ENCODE measurements at regions not wholly inside any gene's neighbourhood (a gene's known extent, or its start where the extent isn't known, plus 50 kb on each side); places are given as distances from the start of the nearest gene placed in this dataset.

- Histone ChIP-seq H3K4me3 (replicated peaks in 1 of 3; ENCODE audit: low read depth in 2 of 3, low read length in 3 of 3) (no peak overlapping the region), H2AFZ (ENCODE audit: insufficient read depth, low read depth, low read length, poor library complexity, severe bottlenecking) (no peak overlapping the region), H3K4me2 (replicated peaks; ENCODE audit: extremely low read depth, low read length, poor library complexity, severe bottlenecking) (no peak overlapping the region), H3K27ac (ENCODE audit: low read depth in 1 of 2, low read length in 2 of 2) (no peak overlapping the region), H3K36me3 (replicated peaks in 1 of 2; ENCODE audit: control insufficient read depth in 1 of 2, insufficient read depth in 2 of 2, low read length in 2 of 2) (no peaks in the 10 kb centered on the region), H3K9me3 (replicated peaks in 1 of 2; ENCODE audit: control insufficient read depth in 1 of 2, insufficient read depth in 1 of 2, low read length in 2 of 2) (peaks cover 0 to 9% of the 10 kb centered on the region in 2 donors), H3K9ac (ENCODE audit: insufficient read depth, low read length, poor library complexity, severe bottlenecking) (no peak overlapping the region), H3K27me3 (ENCODE audit: control insufficient read depth in 2 of 2, insufficient read depth in 2 of 2, low read length in 2 of 2) (no peaks in the 10 kb centered on the region), H4K20me1 (ENCODE audit: insufficient read depth, low read length) (no peaks in the 10 kb centered on the region), H3K79me2 (ENCODE audit: insufficient read depth, low read length) (no peaks in the 10 kb centered on the region), H3K4me1 (ENCODE audit: control insufficient read depth in 1 of 2, insufficient read depth in 2 of 2, low read length in 2 of 2) (no peaks in the 10 kb centered on the region)
- Mint-ChIP-seq H3K27me3 (ENCODE audit: low read depth in 3 of 3) (no peaks in the 10 kb centered on the region), H3K9me3 (peaks cover 0 to 7% (median 2%) of the 10 kb centered on the region in 7 donors), H3K4me1 (no peaks in the 10 kb centered on the region), H3K4me3 (no peak overlapping the region), H3K27ac (no peak overlapping the region), H3K36me3 (no peaks in the 10 kb centered on the region)
- intact Hi-C loops (cut with micrococcal nuclease): no loop called here
- TF ChIP-seq CTCF (IDR thresholded peaks at IDR 0.05): no peak
- DNase-seq: no peak
- no CpG with 5 or more reads among the region's 1 CpG for WGBS (ENCODE audit: insufficient coverage)
Observed at GRCh38 chr4:177605252-177605651, 163.0 kb upstream of the AGA start.

GRCh38 chr4:177607111-177607573 lies 164.9 kb upstream of the AGA start:
- Mint-ChIP-seq H3K36me3 (no peaks in the 10 kb centered on the region), H3K4me3 (no peak overlapping the region), H3K27ac (no peak overlapping the region), H3K27me3 (ENCODE audit: low read depth in 3 of 3) (no peaks in the 10 kb centered on the region), H3K4me1 (no peaks in the 10 kb centered on the region), H3K9me3 (peaks cover 0 to 7% (median 2%) of the 10 kb centered on the region in 7 donors)
- intact Hi-C loops (cut with micrococcal nuclease): no loop called here
- Histone ChIP-seq H3K9ac (ENCODE audit: insufficient read depth, low read length, poor library complexity, severe bottlenecking) (no peak overlapping the region), H3K4me2 (replicated peaks; ENCODE audit: extremely low read depth, low read length, poor library complexity, severe bottlenecking) (no peak overlapping the region), H3K79me2 (ENCODE audit: insufficient read depth, low read length) (no peaks in the 10 kb centered on the region), H3K27me3 (ENCODE audit: control insufficient read depth in 2 of 2, insufficient read depth in 2 of 2, low read length in 2 of 2) (no peaks in the 10 kb centered on the region), H3K27ac (ENCODE audit: low read depth in 1 of 2, low read length in 2 of 2) (no peak overlapping the region), H3K4me3 (replicated peaks in 1 of 3; ENCODE audit: low read depth in 2 of 3, low read length in 3 of 3) (no peak overlapping the region), H4K20me1 (ENCODE audit: insufficient read depth, low read length) (no peaks in the 10 kb centered on the region), H3K36me3 (replicated peaks in 1 of 2; ENCODE audit: control insufficient read depth in 1 of 2, insufficient read depth in 2 of 2, low read length in 2 of 2) (no peaks in the 10 kb centered on the region), H3K4me1 (ENCODE audit: control insufficient read depth in 1 of 2, insufficient read depth in 2 of 2, low read length in 2 of 2) (no peaks in the 10 kb centered on the region), H2AFZ (ENCODE audit: insufficient read depth, low read depth, low read length, poor library complexity, severe bottlenecking) (no peak overlapping the region), H3K9me3 (replicated peaks in 1 of 2; ENCODE audit: control insufficient read depth in 1 of 2, insufficient read depth in 1 of 2, low read length in 2 of 2) (peaks cover 0 to 9% of the 10 kb centered on the region in 2 donors)
- TF ChIP-seq CTCF (IDR thresholded peaks at IDR 0.05): no peak
- DNase-seq: no peak
- whole genome bisulfite sequencing (ENCODE audit: insufficient coverage): 93% methylated on average over 18 of the region's 28 CpGs

All from CD14-positive monocyte (primary cell).